Liver (tissue), 8 donors: ENCODE measurements at regions not wholly inside any gene's neighbourhood (a gene's known extent, or its start where the extent isn't known, plus 50 kb on each side); places are given as distances from the start of the nearest gene placed in this dataset.
A peak's percentile ranks its signal among the peaks of the same experiment; 100 is the strongest.

Source experiments
- DNase-seq: peaks from one replicate; pipeline ENCODE4 v3.0.0-alpha.2; 2017; ENCODE audit warnings: low spot score
- H3K27ac ChIP-seq, 2 donors: one replicate each; pipeline ENCODE4 v1.7.0; 2013; ENCODE audit warnings: inconsistent platforms in 2 of 2, low read length in 2 of 2, control low read depth in 1 of 2, low read depth in 1 of 2, mild to moderate bottlenecking in 1 of 2
- H3K27me3 ChIP-seq, 4 donors: one replicate each; pipeline versions ENCODE4 v1.6.1 to v1.7.0; 2013; ENCODE audit warnings: low read length in 3 of 4, inconsistent platforms in 1 of 4, mild to moderate bottlenecking in 1 of 4, moderate library complexity in 1 of 4; ENCODE audit not compliant: control insufficient read depth in 4 of 4, insufficient read depth in 4 of 4
- H3K36me3 ChIP-seq, 4 donors: one replicate each; pipeline versions ENCODE4 v1.6.1 to v1.7.0; 2013; ENCODE audit warnings: low read length in 3 of 4, mild to moderate bottlenecking in 3 of 4, low read depth in 1 of 4, moderate library complexity in 1 of 4; ENCODE audit not compliant: control insufficient read depth in 4 of 4, insufficient read depth in 3 of 4
- H3K4me1 ChIP-seq, 4 donors: one replicate each; pipeline versions ENCODE4 v1.6.1 to v1.7.0; 2013; ENCODE audit warnings: low read length in 3 of 4, mild to moderate bottlenecking in 3 of 4, moderate library complexity in 1 of 4; ENCODE audit not compliant: control insufficient read depth in 4 of 4, insufficient read depth in 4 of 4
- H3K4me3 ChIP-seq, 3 donors: one replicate each; pipeline versions ENCODE4 v1.6.1 to v1.7.0; 2013; ENCODE audit warnings: low read length in 3 of 3, control low read depth in 1 of 3, low read depth in 1 of 3, mild to moderate bottlenecking in 1 of 3
- H3K9ac ChIP-seq, 2 donors: one replicate each; pipeline ENCODE4 v1.7.0; 2013; ENCODE audit warnings: low read length in 2 of 2, mild to moderate bottlenecking in 2 of 2, moderate library complexity in 2 of 2, control low read depth in 1 of 2, low read depth in 1 of 2
- H3K9me3 ChIP-seq, 4 donors: one replicate each; pipeline versions ENCODE4 v1.6.1 to v1.7.0; 2013; ENCODE audit warnings: low read length in 3 of 4; ENCODE audit not compliant: control insufficient read depth in 4 of 4
- ATF3 ChIP-seq: IDR thresholded peaks from 2 replicates; pipeline ENCODE4 v1.6.1; 2016; ENCODE audit warnings: antibody characterized with exemption
- CTCF ChIP-seq: fragments of 150-350 bp; IDR thresholded peaks from 2 replicates; pipeline ENCODE4 v1.5.1; 2017; ENCODE audit warnings: improper control_type of control experiment, low read depth, low read length; ENCODE audit not compliant: missing input control
- EGR1 ChIP-seq, 2 donors: IDR thresholded peaks; 2 replicates each; pipeline ENCODE4 v1.6.1; 2016 to 2018; ENCODE audit warnings: antibody characterized with exemption in 2 of 2, low read depth in 2 of 2
- FOXA1 ChIP-seq: IDR thresholded peaks from 2 replicates; pipeline ENCODE4 v1.6.1; 2016; ENCODE audit warnings: antibody characterized with exemption
- FOXA2 ChIP-seq: IDR thresholded peaks from 2 replicates; pipeline ENCODE4 v1.6.1; 2016; ENCODE audit warnings: antibody characterized with exemption
- GABPA ChIP-seq, 2 donors: IDR thresholded peaks in 1 of 2; conservative IDR thresholded peaks in 1 of 2; 2 replicates each; pipeline ENCODE4 v1.6.1; 2016; ENCODE audit warnings: antibody characterized with exemption in 2 of 2, mild to moderate bottlenecking in 1 of 2, moderate library complexity in 1 of 2
- HNF4A ChIP-seq, 2 donors: conservative IDR thresholded peaks; 2 replicates each; pipeline ENCODE4 v1.6.1; 2016; ENCODE audit warnings: antibody characterized with exemption in 2 of 2, mild to moderate bottlenecking in 2 of 2
- HNF4G ChIP-seq: IDR thresholded peaks from 2 replicates; pipeline ENCODE4 v1.6.1; 2016; ENCODE audit warnings: antibody characterized with exemption
- JUND ChIP-seq, 2 donors: IDR thresholded peaks; 2 replicates each; pipeline ENCODE4 v1.6.1; 2016; ENCODE audit warnings: antibody characterized with exemption in 2 of 2
- MAX ChIP-seq: IDR thresholded peaks from 2 replicates; pipeline ENCODE4 v1.6.1; 2016; ENCODE audit warnings: antibody characterized with exemption
- NR2F2 ChIP-seq: IDR thresholded peaks from 2 replicates; pipeline ENCODE4 v1.6.1; 2016; ENCODE audit warnings: antibody characterized with exemption
- RAD21 ChIP-seq, 2 donors: IDR thresholded peaks; 2 replicates each; pipeline ENCODE4 v1.6.1; 2016; ENCODE audit warnings: antibody characterized with exemption in 2 of 2, mild to moderate bottlenecking in 2 of 2
- RXRA ChIP-seq, 2 donors: IDR thresholded peaks; 2 replicates each; pipeline ENCODE4 v1.6.1; 2017 to 2018; ENCODE audit warnings: antibody characterized with exemption in 2 of 2, mild to moderate bottlenecking in 1 of 2
- SP1 ChIP-seq: IDR thresholded peaks from 2 replicates; pipeline ENCODE4 v1.6.1; 2018; ENCODE audit warnings: antibody characterized with exemption, mild to moderate bottlenecking
- TAF1 ChIP-seq: conservative IDR thresholded peaks from 2 replicates; pipeline ENCODE4 v1.6.1; 2016; ENCODE audit warnings: antibody characterized with exemption, mild to moderate bottlenecking
- YY1 ChIP-seq: IDR thresholded peaks from 2 replicates; pipeline ENCODE4 v1.6.1; 2016; ENCODE audit warnings: antibody characterized with exemption, mild to moderate bottlenecking
- WGBS: extraction: QIAGEN DNeasy Blood & Tissue Kit; methylation state at CpG from one replicate; pipeline ENCODE4 v1.1.7; 2013; 5-methylcytosine and 5-hydroxymethylcytosine counted together
- TF ChIP-seq, protein P1 (sequence below): IDR thresholded peaks from 2 replicates; pipeline ENCODE4 v1.6.1; 2016; ENCODE audit warnings: antibody characterized with exemption
- donor health status: healthy.
- donor health status: healthy.
- donor health status: healthy.
- donor health status: healthy.
- donor health status: healthy.

DNA sequence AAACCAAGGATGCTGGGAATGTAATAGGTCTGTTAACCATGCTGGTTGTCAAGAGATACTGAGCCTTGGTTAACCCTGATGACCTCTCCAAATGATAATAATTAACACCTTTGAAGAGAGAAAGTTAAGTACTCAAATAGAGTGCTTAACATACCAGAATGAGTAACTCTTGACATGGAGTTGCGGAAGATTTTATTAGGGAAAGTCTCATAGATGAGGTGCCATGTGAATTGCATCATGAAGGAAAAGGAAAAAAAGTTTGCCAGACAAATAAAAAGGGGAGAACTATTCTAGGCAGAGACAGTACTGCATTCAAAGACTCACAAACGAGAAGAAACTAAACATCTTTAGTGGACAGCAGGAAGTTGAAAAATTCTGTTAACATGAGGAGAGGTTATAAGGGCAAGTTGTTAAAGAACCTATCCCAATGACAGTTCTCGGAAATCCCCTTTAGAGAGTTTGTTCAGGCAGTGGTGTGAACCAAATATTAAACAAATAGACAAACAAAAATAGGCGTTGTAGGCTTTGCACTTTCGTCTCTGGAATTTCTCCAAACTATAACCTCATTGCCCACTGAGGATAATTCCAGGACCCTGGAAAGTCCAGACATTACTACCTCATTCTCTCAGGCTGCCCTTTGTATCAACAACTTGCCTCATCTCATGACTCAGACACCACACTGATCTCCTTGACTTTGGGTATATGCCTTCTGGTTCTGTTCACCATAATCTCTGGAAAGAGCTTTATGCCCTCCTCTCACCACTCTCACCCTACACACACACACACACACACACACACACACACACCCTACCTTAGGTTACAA, 435.0 kb downstream of the GXYLT1 start:
- Histone ChIP-seq H3K27ac (no peak overlapping the region), H3K9me3 (no peaks in the 10 kb centered on the region), H3K9ac (no peak overlapping the region), H3K36me3 (no peaks in the 10 kb centered on the region), H3K27me3 (peaks cover 0 to 7% (median 0%) of the 10 kb centered on the region in 4 donors), H3K4me3 (no peak overlapping the region), H3K4me1 (no peaks in the 10 kb centered on the region)
- no peak for DNase-seq
- 26% methylated on average over 5 of the region's 5 CpGs for WGBS
- TF ChIP-seq SP1: peak; percentile 9
- TF ChIP-seq MAX: no peak
- TF ChIP-seq YY1: no peak
- TF ChIP-seq, protein P1, sequence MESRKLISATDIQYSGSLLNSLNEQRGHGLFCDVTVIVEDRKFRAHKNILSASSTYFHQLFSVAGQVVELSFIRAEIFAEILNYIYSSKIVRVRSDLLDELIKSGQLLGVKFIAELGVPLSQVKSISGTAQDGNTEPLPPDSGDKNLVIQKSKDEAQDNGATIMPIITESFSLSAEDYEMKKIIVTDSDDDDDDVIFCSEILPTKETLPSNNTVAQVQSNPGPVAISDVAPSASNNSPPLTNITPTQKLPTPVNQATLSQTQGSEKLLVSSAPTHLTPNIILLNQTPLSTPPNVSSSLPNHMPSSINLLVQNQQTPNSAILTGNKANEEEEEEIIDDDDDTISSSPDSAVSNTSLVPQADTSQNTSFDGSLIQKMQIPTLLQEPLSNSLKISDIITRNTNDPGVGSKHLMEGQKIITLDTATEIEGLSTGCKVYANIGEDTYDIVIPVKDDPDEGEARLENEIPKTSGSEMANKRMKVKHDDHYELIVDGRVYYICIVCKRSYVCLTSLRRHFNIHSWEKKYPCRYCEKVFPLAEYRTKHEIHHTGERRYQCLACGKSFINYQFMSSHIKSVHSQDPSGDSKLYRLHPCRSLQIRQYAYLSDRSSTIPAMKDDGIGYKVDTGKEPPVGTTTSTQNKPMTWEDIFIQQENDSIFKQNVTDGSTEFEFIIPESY: no peak
- TF ChIP-seq FOXA1: no peak
- no peak for TF ChIP-seq HNF4G
- TF ChIP-seq FOXA2: no peak
- no peak for TF ChIP-seq HNF4A (conservative IDR thresholded peaks at IDR 0.05)
- no peak for TF ChIP-seq RAD21 (IDR thresholded peaks at IDR 0.05)
- TF ChIP-seq TAF1: no peak
- TF ChIP-seq GABPA (IDR thresholded peaks at IDR 0.05 in 1 of 2, conservative IDR thresholded peaks at IDR 0.05 in 1 of 2): no peak
- no peak for TF ChIP-seq ATF3
- no peak for TF ChIP-seq RXRA (IDR thresholded peaks at IDR 0.05)
- TF ChIP-seq NR2F2: peak; percentile 37
- no peak for TF ChIP-seq CTCF
- TF ChIP-seq EGR1 (IDR thresholded peaks at IDR 0.05; ENCODE audit: low read depth in 2 of 2): no peak

DNA sequence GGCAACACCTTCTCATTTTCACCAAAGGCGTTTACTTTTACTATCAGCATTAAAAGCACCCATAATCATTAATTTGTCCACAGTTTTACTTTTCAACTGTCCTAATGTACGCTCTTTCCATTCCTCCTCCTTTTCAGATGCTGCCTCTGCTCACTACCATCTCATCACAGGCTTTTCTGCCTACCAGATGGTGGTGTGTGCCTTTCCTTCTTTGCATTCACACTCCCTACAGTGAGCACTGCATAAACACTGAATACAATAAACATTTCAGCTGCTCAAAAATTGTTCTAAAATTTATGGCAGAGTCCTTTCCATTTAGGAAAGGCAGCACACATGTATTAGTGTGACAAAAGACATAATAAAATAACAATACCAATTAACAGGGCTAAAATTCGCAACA, 435.7 kb downstream of the GXYLT1 start:
- H3K4me3 ChIP-seq: no peak overlapping the region
- DNase-seq: no peak
- TF ChIP-seq JUND (IDR thresholded peaks at IDR 0.05) (no peak), HNF4A (conservative IDR thresholded peaks at IDR 0.05) (no peak), RXRA (IDR thresholded peaks at IDR 0.05) (no peak)
- no peaks in the 10 kb centered on the region for H3K36me3 ChIP-seq
- H3K27ac ChIP-seq: no peak overlapping the region
- 61% methylated on average over 3 of the region's 3 CpGs for WGBS
- peaks cover 0 to 7% (median 0%) of the 10 kb centered on the region in 4 donors for H3K27me3 ChIP-seq
- H3K4me1 ChIP-seq: no peaks in the 10 kb centered on the region
- H3K9ac ChIP-seq: no peak overlapping the region
- H3K9me3 ChIP-seq: no peaks in the 10 kb centered on the region
